ENCODE measurements at regions not wholly inside any gene's neighbourhood (a gene's known extent, or its start where the extent isn't known, plus 50 kb on each side); places are given as distances from the start of the nearest gene placed in this dataset.

DNA sequence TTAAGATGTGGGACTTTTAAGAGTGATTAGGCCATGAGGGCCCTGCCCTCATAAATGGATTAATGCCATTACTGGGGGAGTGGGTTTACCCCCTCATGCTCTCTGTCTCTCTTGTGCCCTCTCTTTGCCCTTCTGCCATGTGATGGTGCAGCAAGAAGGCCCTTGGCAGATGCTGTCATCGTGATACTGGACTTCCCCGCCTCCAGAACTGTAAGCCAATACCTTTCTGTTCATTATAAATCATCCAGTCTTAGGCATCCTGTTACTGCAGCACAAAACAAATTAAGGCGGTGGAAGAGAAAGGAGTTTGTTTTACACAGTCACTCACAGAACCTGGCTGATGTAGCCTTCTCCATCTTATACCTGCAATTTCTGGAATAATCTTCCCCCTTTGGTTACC is 360.3 kb upstream of the TBL1XR1 start:
- no peak for TF ChIP-seq EZH2 (IDR thresholded peaks at IDR 0.05; ENCODE audit: low read length, unreplicated experiment)
- TF ChIP-seq CTCF (conservative IDR thresholded peaks at IDR 0.05; ENCODE audit: low read depth, low read length) = no peak
- no peak for TF ChIP-seq EZH2phosphoT487 (IDR thresholded peaks at IDR 0.05; ENCODE audit: borderline replicate concordance, low read length)

Measured in PC-3 (cell line).